ENCODE measurements at regions not wholly inside any gene's neighbourhood (a gene's known extent, or its start where the extent isn't known, plus 50 kb on each side); places are given as distances from the start of the nearest gene placed in this dataset.

DNA sequence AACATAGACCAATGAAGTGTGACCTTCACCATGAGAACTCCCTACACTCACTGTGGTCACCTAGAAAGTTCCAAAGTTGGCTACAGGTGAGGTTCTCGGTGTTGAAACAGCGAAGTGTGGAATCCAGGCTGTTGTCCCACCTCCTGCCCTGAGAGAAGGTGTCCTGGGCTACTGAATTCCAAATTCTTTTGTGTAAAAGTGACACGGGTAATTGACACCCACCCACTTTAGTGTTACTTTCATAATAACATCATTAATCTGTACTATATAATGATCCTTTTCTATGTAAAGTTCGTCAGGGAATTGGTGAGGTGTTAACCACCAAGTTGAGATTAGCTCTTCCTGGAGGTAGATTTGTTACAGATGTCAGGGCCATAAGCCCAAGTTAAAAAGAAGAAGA is 690.7 kb downstream of the RWDD3 start:
- Histone ChIP-seq H3K4me3 (ENCODE audit: low read depth, low read length) (no peak overlapping the region), H3K27ac (ENCODE audit: extremely low read depth, low read depth, low read length) (no peak overlapping the region), H3K36me3 (ENCODE audit: control insufficient read depth in 2 of 2, insufficient read depth in 1 of 2, low read length in 2 of 2) (no peaks in the 10 kb centered on the region), H3K4me1 (ENCODE audit: control insufficient read depth, insufficient read depth, low read length) (no peaks in the 10 kb centered on the region), H3K9me3 (ENCODE audit: control insufficient read depth, insufficient read depth, low read depth, low read length) (no peaks in the 10 kb centered on the region)
- CTCF ChIA-PET, result no interaction called here
- no peak for TF ChIP-seq ZNF513 (tag by site-specific recombination; IDR thresholded peaks at IDR 0.05)
- TF ChIP-seq, protein P1, sequence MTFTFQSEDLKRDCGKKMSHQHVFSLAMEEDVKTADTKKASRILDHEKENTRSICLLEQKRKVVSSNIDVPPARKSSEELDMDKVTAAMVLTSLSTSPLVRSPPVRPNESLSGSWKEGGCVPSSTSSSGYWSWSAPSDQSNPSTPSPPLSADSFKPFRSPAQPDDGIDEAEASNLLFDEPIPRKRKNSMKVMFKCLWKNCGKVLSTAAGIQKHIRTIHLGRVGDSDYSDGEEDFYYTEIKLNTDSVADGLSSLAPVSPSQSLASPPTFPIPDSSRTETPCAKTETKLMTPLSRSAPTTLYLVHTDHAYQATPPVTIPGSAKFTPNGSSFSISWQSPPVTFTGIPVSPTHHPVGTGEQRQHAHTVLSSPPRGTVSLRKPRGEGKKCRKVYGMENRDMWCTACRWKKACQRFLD (tag by site-specific recombination; IDR thresholded peaks at IDR 0.05), result no peak
- TF ChIP-seq GLI4 (tag by site-specific recombination; IDR thresholded peaks at IDR 0.05), result no peak
- TF ChIP-seq ZBTB11 (tag by site-specific recombination; conservative IDR thresholded peaks at IDR 0.05; ENCODE audit: low read depth), result no peak
- TF ChIP-seq PRDM1 (tag by site-specific recombination; IDR thresholded peaks at IDR 0.05), result no peak
- no peak for TF ChIP-seq ZBTB21 (tag by site-specific recombination; IDR thresholded peaks at IDR 0.05)
- no peak for TF ChIP-seq ZNF19 (tag by site-specific recombination; IDR thresholded peaks at IDR 0.05; ENCODE audit: low read depth)
- TF ChIP-seq ZFP3 (tag by site-specific recombination; IDR thresholded peaks at IDR 0.05; ENCODE audit: low read depth), result no peak
- TF ChIP-seq ZNF792 (tag by site-specific recombination; IDR thresholded peaks at IDR 0.05), result no peak
- TF ChIP-seq ZNF626 (tag by site-specific recombination; IDR thresholded peaks at IDR 0.05), result no peak
- no peak for TF ChIP-seq ZNF391 (tag by site-specific recombination; IDR thresholded peaks at IDR 0.05; ENCODE audit: borderline replicate concordance, low read depth)
- no peak for TF ChIP-seq ZNF423 (tag by site-specific recombination; IDR thresholded peaks at IDR 0.05)
- POLR2A ChIA-PET, result no interaction called here

- POLR2A ChIA-PET, result no interaction called here
- CTCF ChIA-PET, result no interaction called here
- Histone ChIP-seq H3K4me1 (ENCODE audit: control insufficient read depth, insufficient read depth, low read length) (no peaks in the 10 kb centered on the region), H3K36me3 (ENCODE audit: control insufficient read depth in 2 of 2, insufficient read depth in 1 of 2, low read length in 2 of 2) (no peaks in the 10 kb centered on the region), H3K4me3 (ENCODE audit: low read depth, low read length) (no peak overlapping the region), H3K9me3 (ENCODE audit: control insufficient read depth, insufficient read depth, low read depth, low read length) (no peaks in the 10 kb centered on the region), H3K27ac (ENCODE audit: extremely low read depth, low read depth, low read length) (no peak overlapping the region)
- no peak for TF ChIP-seq ZNF133 (tag by site-specific recombination; IDR thresholded peaks at IDR 0.05)
- no peak for TF ChIP-seq ZNF121 (tag by site-specific recombination; IDR thresholded peaks at IDR 0.05)
- no peak for TF ChIP-seq SCRT2 (tag by site-specific recombination; IDR thresholded peaks at IDR 0.05)
- no peak for TF ChIP-seq ZNF621 (tag by site-specific recombination; IDR thresholded peaks at IDR 0.05)
- TF ChIP-seq ZNF596 (tag by site-specific recombination; IDR thresholded peaks at IDR 0.05), result no peak
- TF ChIP-seq, protein P2, sequence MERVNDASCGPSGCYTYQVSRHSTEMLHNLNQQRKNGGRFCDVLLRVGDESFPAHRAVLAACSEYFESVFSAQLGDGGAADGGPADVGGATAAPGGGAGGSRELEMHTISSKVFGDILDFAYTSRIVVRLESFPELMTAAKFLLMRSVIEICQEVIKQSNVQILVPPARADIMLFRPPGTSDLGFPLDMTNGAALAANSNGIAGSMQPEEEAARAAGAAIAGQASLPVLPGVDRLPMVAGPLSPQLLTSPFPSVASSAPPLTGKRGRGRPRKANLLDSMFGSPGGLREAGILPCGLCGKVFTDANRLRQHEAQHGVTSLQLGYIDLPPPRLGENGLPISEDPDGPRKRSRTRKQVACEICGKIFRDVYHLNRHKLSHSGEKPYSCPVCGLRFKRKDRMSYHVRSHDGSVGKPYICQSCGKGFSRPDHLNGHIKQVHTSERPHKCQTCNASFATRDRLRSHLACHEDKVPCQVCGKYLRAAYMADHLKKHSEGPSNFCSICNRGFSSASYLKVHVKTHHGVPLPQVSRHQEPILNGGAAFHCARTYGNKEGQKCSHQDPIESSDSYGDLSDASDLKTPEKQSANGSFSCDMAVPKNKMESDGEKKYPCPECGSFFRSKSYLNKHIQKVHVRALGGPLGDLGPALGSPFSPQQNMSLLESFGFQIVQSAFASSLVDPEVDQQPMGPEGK (tag by site-specific recombination; IDR thresholded peaks at IDR 0.05), result no peak
- TF ChIP-seq ZNF585B (tag by site-specific recombination; IDR thresholded peaks at IDR 0.05), result no peak
- no peak for TF ChIP-seq ZNF561 (tag by site-specific recombination; IDR thresholded peaks at IDR 0.05; ENCODE audit: borderline replicate concordance)
- no peak for TF ChIP-seq ZNF423 (tag by site-specific recombination; IDR thresholded peaks at IDR 0.05)
- TF ChIP-seq, protein P3, sequence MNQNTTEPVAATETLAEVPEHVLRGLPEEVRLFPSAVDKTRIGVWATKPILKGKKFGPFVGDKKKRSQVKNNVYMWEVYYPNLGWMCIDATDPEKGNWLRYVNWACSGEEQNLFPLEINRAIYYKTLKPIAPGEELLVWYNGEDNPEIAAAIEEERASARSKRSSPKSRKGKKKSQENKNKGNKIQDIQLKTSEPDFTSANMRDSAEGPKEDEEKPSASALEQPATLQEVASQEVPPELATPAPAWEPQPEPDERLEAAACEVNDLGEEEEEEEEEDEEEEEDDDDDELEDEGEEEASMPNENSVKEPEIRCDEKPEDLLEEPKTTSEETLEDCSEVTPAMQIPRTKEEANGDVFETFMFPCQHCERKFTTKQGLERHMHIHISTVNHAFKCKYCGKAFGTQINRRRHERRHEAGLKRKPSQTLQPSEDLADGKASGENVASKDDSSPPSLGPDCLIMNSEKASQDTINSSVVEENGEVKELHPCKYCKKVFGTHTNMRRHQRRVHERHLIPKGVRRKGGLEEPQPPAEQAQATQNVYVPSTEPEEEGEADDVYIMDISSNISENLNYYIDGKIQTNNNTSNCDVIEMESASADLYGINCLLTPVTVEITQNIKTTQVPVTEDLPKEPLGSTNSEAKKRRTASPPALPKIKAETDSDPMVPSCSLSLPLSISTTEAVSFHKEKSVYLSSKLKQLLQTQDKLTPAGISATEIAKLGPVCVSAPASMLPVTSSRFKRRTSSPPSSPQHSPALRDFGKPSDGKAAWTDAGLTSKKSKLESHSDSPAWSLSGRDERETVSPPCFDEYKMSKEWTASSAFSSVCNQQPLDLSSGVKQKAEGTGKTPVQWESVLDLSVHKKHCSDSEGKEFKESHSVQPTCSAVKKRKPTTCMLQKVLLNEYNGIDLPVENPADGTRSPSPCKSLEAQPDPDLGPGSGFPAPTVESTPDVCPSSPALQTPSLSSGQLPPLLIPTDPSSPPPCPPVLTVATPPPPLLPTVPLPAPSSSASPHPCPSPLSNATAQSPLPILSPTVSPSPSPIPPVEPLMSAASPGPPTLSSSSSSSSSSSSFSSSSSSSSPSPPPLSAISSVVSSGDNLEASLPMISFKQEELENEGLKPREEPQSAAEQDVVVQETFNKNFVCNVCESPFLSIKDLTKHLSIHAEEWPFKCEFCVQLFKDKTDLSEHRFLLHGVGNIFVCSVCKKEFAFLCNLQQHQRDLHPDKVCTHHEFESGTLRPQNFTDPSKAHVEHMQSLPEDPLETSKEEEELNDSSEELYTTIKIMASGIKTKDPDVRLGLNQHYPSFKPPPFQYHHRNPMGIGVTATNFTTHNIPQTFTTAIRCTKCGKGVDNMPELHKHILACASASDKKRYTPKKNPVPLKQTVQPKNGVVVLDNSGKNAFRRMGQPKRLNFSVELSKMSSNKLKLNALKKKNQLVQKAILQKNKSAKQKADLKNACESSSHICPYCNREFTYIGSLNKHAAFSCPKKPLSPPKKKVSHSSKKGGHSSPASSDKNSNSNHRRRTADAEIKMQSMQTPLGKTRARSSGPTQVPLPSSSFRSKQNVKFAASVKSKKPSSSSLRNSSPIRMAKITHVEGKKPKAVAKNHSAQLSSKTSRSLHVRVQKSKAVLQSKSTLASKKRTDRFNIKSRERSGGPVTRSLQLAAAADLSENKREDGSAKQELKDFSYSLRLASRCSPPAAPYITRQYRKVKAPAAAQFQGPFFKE (tag by site-specific recombination; IDR thresholded peaks at IDR 0.05; ENCODE audit: borderline replicate concordance), result no peak
Measured at GRCh38 chr1:95926331-95926730, 692.3 kb downstream of the RWDD3 start.

Data from HEK293 (cell line).